HG02642 (cell line): ENCODE measurements at regions not wholly inside any gene's neighbourhood (a gene's known extent, or its start where the extent isn't known, plus 50 kb on each side); places are given as distances from the start of the nearest gene placed in this dataset.
"Not testable (repeated sequence)": the region's sequence is repeated elsewhere in the genome, so short reads cannot be mapped to it uniquely, and the experiment has no call there.

Source experiments
- ATAC-seq: cut with Tn5 transposase; IDR thresholded peaks from one replicate; pipeline ENCODE4 v1.9.1; 2021; ENCODE audit warnings: mild to moderate bottlenecking; ENCODE audit not compliant: unreplicated experiment, poor library complexity

DNA sequence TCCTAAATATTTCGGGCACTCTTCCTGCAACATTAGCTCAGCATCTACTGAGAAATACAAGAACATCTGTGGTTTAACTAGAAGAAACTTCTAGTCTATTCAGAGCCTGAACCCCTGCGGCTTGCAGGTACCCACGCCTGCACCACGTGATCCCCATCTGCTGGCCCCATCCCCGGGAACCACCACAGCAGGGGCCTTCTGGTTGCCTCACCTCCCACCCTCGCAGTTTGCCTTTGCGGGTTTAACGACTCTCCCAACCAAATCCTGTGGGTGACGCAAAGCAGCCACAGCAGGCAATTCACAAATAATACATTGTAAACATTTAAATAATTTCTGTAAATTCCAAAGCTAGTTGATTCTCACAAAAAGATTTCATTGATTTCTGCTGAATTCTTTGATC, 90.2 kb upstream of the TMEM18 start:
- ATAC-seq, result no peak

- no peak for ATAC-seq
Measured at GRCh38 chr2:766255-766654, 89.0 kb upstream of the TMEM18 start.

DNA sequence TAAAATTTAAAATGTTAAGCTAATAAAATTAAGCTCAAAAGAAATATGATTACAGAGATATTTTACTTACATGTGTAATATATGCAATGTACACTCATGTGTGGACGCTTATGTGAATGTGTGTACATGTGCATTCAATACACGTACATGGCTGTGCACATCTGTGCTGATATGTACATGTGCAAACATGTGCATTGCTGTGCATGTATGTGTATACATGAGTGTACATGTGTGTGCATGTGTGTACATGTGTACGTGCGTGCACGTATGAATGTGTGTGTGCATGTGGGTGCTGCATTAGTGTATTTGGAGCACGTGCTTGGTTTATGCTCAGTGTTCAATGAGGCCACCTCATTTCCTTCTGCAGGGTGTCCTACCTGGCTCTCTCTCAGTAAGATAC, 88.2 kb upstream of the TMEM18 start:
- ATAC-seq, result no peak

- no peak for ATAC-seq
Measured at GRCh38 chr2:763766-764525, 86.7 kb upstream of the TMEM18 start.

- ATAC-seq, result no peak
Measured at GRCh38 chr2:762646-763045, 85.4 kb upstream of the TMEM18 start.

DNA sequence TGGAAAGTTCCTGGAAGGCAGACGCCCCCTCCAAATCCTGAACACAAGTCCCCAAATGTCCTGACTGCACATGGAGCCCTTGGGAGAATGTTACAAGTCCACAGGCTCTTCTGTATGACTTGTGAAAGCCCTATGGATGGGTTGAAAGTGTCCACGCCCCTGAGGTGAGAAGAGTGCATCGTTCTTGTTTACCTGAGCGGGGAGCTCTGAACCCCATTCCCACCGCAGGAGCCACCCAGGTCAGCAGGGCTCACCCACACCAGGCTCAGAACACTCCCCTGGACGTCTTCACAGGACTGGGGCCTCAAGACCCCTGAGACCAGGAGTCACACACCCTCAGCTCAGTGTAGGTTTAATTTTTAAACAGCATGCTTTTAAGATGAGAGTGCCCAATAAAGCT, 84.2 kb upstream of the TMEM18 start:
- ATAC-seq, result no peak

GRCh38 chr2:760001-760400, 82.8 kb upstream of the TMEM18 start:
- no peak for ATAC-seq

DNA sequence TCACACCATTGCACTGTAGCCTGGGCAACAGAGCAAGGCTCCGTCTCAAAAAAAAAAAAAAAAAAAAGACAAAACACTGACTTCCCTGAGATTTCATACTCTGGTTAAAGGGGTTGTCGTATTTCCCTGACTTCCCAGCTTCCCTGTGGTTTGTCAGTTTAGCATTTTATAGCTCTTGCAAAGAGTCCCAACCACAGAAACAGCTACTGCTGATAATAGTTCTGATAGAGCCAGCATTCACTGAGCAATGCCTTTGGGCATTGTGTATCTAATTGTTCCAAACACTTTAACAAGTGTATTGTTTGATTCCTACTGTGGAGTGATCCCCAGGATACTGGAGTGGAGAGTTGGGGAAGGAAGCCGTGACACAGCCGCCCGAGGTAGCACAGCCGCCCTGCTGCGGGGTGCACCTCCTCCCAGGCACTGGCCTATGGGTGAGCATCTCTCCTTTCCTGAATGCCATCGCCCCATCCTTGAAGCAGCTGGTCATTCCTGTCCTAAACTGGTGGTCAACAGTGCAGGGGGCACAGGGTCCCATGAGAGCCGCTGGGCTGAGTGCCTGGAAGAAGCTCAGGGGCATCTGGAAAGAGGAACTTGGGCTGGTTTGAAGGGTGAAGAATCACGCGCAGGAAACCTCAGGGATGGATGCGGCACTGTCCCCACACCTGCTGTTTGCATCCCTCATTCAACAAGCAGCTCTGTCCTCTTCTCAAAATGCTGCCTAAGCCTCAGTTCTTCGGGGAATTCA, 81.0 kb upstream of the TMEM18 start:
- no peak for ATAC-seq

- no peak for ATAC-seq
Measured at GRCh38 chr2:753123-753522, 75.9 kb upstream of the TMEM18 start.

- ATAC-seq, result no peak
Measured at GRCh38 chr2:751474-751873, 74.3 kb upstream of the TMEM18 start.

DNA sequence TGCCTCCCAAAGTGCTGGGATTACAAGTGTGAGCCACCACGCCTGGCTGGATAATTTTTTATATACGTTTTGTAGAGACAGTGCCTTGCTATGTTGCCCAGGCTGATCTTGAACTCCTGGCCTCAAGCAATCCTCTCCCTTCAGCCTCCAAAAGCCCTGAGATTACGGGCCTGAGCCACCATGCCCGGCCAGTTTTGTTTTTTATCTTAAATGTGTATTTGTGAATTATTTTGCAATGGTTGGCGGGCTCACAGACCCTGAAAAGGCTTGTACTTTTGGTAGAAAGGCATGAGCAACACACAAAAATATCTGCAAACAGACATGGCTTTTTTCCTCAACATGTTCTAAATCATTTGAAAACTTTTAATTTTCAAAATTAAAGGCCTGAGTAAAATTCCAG, 73.4 kb upstream of the TMEM18 start:
- ATAC-seq, result no peak

DNA sequence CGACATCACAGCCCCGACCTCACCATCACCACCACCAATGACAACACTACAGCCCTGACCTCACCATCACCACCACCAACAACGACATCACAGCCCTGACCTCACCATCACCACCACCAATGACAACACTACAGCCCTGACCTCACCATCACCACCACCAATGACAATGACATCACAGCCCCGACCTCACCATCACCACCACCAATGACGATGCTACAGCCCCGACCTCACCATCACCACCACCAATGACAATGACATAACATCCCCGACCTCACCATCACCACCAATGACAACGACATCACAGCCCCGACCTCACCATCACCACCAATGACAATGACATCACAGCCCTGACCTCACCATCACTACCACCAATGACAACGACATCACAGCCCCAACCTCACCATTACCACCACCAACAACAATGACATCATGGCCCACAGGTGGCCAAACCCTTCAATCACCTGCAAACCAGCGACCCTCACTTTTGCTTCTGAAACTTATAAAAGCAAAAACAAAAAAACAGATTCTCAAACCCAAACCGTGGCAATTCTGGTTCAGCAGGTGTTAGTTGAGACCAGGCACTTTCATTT, 70.7 kb upstream of the TMEM18 start:
- ATAC-seq, result no peak

- no peak for ATAC-seq
Measured at GRCh38 chr2:746697-747096, 69.5 kb upstream of the TMEM18 start.

DNA sequence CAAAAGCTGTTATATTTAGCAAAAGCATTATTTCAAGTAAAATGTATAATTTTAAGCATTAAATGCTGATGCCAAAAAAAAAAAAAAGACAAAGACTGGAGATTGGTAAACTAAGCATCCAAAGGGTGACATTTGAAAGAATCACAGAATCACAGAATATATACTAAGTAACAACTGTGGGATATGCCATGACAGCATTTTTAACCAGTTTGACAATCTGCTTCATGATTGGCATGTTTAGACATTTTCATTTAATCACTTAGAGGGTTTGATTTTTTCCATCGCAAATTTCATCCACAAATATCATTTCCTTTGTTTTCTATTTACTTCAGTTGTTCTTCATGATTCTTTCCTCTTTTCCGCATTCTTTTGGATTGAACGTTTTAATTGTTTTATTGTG, 66.9 kb upstream of the TMEM18 start:
- no peak for ATAC-seq

- no peak for ATAC-seq
Measured at GRCh38 chr2:742221-742620, 65.0 kb upstream of the TMEM18 start.

GRCh38 chr2:741195-741496, 63.9 kb upstream of the TMEM18 start:
- no peak for ATAC-seq

DNA sequence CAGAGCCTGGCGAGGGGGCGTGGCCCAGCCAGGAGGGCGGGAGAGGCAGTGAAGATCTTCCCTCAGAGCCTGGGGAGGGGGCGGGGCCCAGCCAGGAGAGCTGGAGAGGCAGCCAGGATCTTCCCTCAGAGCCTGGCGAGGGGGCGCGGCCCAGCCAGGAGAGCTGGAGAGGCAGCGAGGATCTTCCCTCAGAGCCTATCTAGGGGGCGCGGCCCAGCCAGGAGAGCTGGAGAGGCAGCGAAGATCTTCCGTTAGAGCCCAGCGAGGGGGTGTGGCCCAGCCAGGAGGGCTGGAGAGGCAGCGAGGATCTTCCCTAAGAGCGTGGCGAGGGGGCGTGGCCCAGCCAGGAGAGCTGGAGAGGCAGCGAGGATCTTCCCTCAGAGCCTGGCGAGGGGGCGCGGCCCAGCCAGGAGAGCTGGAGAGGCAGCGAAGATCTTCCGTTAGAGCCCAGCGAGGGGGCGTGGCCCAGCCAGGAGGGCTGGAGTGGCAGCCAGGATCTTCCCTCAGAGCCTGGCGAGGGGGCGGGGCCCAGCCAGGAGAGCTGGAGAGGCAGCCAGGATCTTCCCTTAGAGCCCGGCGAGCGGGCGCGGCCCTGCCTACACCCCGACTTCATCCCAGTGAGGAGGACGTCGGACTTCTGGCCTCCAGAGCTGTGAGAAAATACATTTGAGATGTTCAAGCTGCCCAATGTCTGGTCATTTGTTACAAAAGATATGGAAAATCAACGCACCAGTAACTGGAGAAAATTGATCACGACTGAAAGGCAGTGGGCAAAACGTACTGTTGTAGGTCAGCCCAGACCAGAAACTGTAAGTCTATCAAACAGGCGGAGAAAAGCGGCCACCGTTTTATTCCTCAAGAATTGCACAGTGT, 63.4 kb upstream of the TMEM18 start:
- not testable (repeated sequence) for ATAC-seq

GRCh38 chr2:739864-740321, 62.7 kb upstream of the TMEM18 start:
- ATAC-seq, result not testable (repeated sequence)

DNA sequence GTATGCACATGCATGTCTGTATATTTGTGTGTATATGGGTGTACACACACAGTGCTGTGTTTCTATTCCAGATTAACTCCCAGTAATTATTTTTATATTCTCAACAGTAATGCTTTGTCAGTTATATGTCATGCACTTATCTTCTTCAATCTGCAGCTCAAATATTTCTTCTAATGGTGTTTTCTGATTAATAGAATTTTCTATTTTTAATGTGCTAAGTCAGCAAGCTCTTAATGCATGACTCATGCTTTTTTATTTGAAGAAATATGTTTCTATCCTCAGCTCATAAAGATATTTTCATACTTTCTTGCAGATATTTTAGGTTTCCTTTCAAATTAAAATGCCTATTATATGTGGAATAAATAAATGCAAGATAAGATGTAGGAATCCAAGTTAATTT, 59.7 kb upstream of the TMEM18 start:
- ATAC-seq, result no peak

GRCh38 chr2:735670-736218, 58.5 kb upstream of the TMEM18 start:
- no peak for ATAC-seq
